DMS79 (cell line): ENCODE measurements at regions not wholly inside any gene's neighbourhood (a gene's known extent, or its start where the extent isn't known, plus 50 kb on each side); places are given as distances from the start of the nearest gene placed in this dataset.
"Not testable (repeated sequence)": the region's sequence is repeated elsewhere in the genome, so short reads cannot be mapped to it uniquely, and the experiment has no call there.

ENCODE experiments used
- DNase-seq: peaks from one replicate; lab custom pipeline; 2025; lab: John Stamatoyannopoulos, UW

- DNase-seq = no peak
Measured at GRCh38 chr2:14982790-14983189, 350.3 kb downstream of the LRATD1 start.

- DNase-seq = no peak
Measured at GRCh38 chr2:14988600-14988999, 356.1 kb downstream of the LRATD1 start.

GRCh38 chr2:14991723-14992122, 359.2 kb downstream of the LRATD1 start:
- DNase-seq = no peak

- DNase-seq = no peak
Measured at GRCh38 chr2:14994721-14995120, 362.2 kb downstream of the LRATD1 start.

- no peak for DNase-seq
Measured at GRCh38 chr2:14996351-14997014, 364.0 kb downstream of the LRATD1 start.

- DNase-seq = peak; percentile 28
Measured at GRCh38 chr2:14998546-14998945, 366.0 kb downstream of the LRATD1 start.

- peak; percentile 58 for DNase-seq
Measured at GRCh38 chr2:14999114-14999661, 366.7 kb downstream of the LRATD1 start.

GRCh38 chr2:15002519-15002918, 370.0 kb downstream of the LRATD1 start:
- DNase-seq = not testable (repeated sequence)

GRCh38 chr2:15006667-15007066, 374.1 kb downstream of the LRATD1 start:
- no peak for DNase-seq

- DNase-seq = no peak
Measured at GRCh38 chr2:15009681-15010080, 377.2 kb downstream of the LRATD1 start.

- no peak for DNase-seq
Measured at GRCh38 chr2:15010346-15010745, 377.8 kb downstream of the LRATD1 start.

- DNase-seq = no peak
Measured at GRCh38 chr2:15018814-15019213, 386.3 kb downstream of the LRATD1 start.

GRCh38 chr2:15023221-15023620, 390.7 kb downstream of the LRATD1 start:
- no peak for DNase-seq

- no peak for DNase-seq
Measured at GRCh38 chr2:15028406-15028805, 395.9 kb downstream of the LRATD1 start.

GRCh38 chr2:15031745-15032240, 399.3 kb downstream of the LRATD1 start:
- DNase-seq = no peak

GRCh38 chr2:15034246-15034645, 401.7 kb downstream of the LRATD1 start:
- no peak for DNase-seq

- no peak for DNase-seq
Measured at GRCh38 chr2:15034860-15035259, 402.3 kb downstream of the LRATD1 start.

GRCh38 chr2:15038366-15039364, 406.1 kb downstream of the LRATD1 start:
- DNase-seq = no peak

GRCh38 chr2:15040429-15041084, 408.0 kb downstream of the LRATD1 start:
- no peak for DNase-seq

GRCh38 chr2:15041429-15041837, 408.9 kb downstream of the LRATD1 start:
- no peak for DNase-seq

GRCh38 chr2:15042801-15043217, 410.3 kb downstream of the LRATD1 start:
- DNase-seq = no peak
